GM12891 (cell line): ENCODE measurements at regions not wholly inside any gene's neighbourhood (a gene's known extent, or its start where the extent isn't known, plus 50 kb on each side); places are given as distances from the start of the nearest gene placed in this dataset.
"Not testable (repeated sequence)": the region's sequence is repeated elsewhere in the genome, so short reads cannot be mapped to it uniquely, and the experiment has no call there.

Experiments
- DNase-seq: peaks from one replicate; pipeline ENCODE4 v3.0.0; 2011; ENCODE audit warnings: low spot score; ENCODE audit not compliant: insufficient read length
- FAIRE-seq: peaks from 2 replicates; lab custom pipeline; 2011; peaks lifted over from hg19 to GRCh38; lab: Jason Lieb, UNC
- PAX5 ChIP-seq: IDR thresholded peaks from 2 replicates; pipeline ENCODE4 v1.6.1; 2011; ENCODE audit warnings: low read length, moderate library complexity, mild to moderate bottlenecking; ENCODE audit not compliant: insufficient read depth, severe bottlenecking
- POLR2A ChIP-seq: IDR thresholded peaks from 2 replicates; pipeline ENCODE4 v1.6.1; 2011; ENCODE audit warnings: low read depth, low read length, control low read depth
- POLR2AphosphoS5 ChIP-seq: IDR thresholded peaks from 2 replicates; pipeline ENCODE4 v1.6.1; 2011; ENCODE audit warnings: low read depth, low read length, control low read depth
- POU2F2 ChIP-seq: IDR thresholded peaks from 2 replicates; pipeline ENCODE4 v1.6.1; 2011; ENCODE audit warnings: low read depth, mild to moderate bottlenecking, control low read depth, low read length, moderate library complexity
- SPI1 ChIP-seq: IDR thresholded peaks from 2 replicates; pipeline ENCODE4 v1.6.1; 2011; ENCODE audit warnings: low read depth, low read length, control low read depth
- TAF1 ChIP-seq: IDR thresholded peaks from 2 replicates; pipeline ENCODE4 v1.6.1; 2011; ENCODE audit warnings: low read depth, low read length, control low read depth

DNA sequence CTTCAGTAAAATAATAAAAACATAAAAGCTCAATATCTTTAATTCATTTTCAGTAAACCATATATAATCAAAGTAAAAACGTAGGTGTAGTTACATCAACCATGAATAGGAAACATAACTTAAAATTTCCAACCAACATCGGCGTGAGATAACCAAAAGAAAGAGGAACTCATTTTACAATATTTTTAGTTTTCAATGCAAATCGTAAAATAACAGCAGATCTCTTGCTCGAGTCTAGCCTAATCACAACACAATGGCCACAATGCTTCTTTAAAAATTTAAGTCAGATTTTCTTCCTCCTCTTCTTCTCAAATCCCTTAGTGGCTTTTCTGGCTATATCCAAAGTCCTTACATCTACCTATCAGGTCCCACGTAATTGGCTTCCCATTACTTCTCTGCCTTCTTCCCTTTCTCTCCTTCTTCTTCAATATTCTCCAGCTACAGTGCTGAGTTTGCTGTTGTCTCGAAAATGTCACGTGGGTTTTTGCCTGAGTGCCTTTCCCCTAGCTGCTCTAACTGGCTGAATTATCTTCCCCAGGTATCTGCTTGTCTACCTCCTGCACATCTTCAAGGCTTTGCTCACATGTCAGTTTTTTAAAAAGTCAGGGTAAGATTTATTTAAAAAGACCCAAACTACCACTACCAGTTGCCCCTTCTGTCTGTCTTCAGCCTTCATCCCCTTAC is 90.9 kb upstream of the BANK1 start:
- no peak for DNase-seq
- TF ChIP-seq POLR2AphosphoS5: no peak
- no peak for TF ChIP-seq PAX5
- no peak for TF ChIP-seq POLR2A
- peak; percentile 55 for TF ChIP-seq SPI1
- no peak for TF ChIP-seq POU2F2
- TF ChIP-seq TAF1: no peak
- FAIRE-seq: no peak

DNA sequence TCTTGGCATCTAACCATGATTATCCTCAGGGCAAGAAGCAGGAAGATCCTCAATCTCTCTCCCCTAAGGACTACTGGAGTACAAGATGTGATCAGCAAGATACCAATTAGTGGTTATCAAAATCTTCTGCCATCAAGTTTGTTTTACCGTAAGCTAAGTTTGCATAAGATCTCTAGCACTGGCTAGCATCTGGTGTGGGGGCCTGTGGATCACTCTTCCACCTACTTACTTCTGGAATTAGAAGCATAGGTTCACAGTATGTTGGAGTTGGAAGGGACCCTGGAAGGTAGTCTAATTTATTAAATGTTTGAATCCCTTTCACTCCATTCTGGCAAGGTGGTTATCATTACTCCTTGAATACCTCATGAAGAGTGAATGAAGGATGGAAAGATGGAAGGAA is 93.3 kb upstream of the BANK1 start:
- TF ChIP-seq POU2F2: no peak
- TF ChIP-seq POLR2AphosphoS5: no peak
- TF ChIP-seq PAX5: no peak
- no peak for TF ChIP-seq POLR2A
- FAIRE-seq (peak; percentile 13), DNase-seq (no peak)

DNA sequence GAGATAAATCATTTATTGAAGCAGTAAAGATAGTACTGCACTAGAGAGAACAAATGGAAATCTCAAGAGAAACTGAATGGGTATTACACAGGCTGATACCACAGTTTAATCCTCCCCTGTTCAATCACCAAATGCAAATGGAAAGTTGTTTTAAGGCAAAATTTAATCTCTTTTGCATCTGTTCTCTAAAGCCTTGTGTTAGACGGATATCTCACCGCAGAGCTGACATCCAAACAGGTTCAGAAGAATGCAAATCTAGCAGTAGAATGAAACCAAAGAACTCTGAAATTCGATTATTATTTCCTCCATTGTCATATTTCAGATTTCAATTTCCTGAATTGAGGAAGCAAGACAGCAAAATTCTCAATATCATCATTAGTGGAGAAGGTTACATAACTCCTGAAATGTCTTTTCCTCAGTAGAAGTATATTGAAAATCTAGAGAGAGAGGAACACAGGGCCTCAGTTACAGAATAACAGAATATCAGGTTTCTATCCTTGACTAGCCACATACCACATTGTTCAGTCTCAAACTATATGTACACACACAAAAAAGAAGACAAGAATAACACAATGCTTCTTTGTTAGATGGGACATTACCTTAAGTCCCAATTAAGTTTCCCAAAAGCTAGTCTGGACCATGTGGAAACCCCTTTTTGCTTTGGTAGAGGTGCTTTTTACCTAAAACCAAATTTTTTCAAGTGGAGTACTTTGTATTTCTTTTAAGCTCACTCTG is 94.1 kb upstream of the BANK1 start:
- DNase-seq: no peak
- no peak for TF ChIP-seq PAX5
- no peak for TF ChIP-seq TAF1
- TF ChIP-seq POU2F2: no peak
- TF ChIP-seq POLR2AphosphoS5: no peak
- TF ChIP-seq POLR2A: no peak
- no peak for TF ChIP-seq SPI1
- no peak for FAIRE-seq

DNA sequence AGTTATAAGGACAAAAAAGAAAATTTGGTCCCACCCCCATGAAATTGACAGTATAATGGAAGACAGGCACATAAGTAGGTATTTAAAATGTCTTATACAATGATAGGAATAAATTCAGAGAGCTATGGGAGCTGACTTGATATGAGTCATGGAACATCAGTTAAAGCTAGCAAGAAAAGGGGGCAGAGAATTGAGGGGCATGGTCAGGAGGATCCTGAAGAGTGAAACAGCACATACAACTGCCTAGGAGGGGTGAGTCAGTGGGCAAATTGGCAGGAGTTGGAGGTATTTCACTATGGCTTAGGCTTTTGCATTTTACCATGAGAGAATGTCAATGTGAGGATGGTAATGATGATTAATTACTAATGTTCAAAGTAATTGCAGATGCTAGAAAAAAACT is 95.4 kb upstream of the BANK1 start:
- DNase-seq (no peak), FAIRE-seq (no peak)
- TF ChIP-seq POLR2AphosphoS5 (no peak), POLR2A (no peak), TAF1 (no peak), PAX5 (no peak), POU2F2 (no peak)

DNA sequence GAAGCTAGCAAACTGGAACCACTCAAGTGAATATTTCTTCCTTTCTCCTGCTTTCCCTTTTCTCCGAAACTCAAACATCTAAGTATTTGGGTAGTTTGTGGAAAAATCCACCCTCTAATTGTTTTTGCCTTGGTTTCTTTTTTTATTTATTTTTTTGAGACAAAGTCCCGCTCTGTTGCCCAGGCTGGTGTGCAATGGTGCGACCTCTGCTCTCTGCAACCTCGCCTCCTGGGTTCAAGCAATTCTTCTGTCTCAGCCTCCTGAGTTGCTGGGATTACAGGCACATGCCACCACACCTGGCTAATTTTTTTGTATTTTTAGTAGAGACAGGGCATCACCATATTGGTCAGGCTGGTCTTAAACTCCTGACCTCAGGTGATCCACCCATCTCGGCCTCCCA is 96.1 kb upstream of the BANK1 start:
- not testable (repeated sequence) for FAIRE-seq, DNase-seq

DNA sequence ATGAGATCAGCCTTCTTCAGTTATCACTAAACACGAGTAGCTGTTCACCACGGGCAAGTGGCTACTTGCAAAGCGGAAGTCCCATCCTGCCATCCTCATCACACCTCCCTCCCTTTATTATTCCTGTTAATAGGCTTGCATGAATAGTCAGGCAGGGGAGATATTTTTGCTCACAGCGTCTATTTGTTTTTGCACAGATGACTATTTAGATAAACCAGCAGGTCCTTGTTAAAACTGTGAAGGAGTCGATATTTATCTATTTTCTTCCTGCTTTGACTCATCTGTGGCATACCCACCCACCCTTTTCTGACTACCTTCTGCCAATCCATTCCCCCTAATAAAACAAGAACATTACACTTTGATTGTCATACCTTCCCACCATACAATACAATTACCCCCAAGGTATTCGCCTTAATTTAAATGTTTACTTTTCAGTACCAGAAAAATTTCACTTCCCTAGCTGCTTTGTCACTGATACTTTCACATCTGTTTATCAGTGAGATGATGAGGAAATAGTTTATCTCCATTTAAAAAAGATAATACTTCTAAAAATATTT is 96.6 kb upstream of the BANK1 start:
- peak; percentile 77 for FAIRE-seq

DNA sequence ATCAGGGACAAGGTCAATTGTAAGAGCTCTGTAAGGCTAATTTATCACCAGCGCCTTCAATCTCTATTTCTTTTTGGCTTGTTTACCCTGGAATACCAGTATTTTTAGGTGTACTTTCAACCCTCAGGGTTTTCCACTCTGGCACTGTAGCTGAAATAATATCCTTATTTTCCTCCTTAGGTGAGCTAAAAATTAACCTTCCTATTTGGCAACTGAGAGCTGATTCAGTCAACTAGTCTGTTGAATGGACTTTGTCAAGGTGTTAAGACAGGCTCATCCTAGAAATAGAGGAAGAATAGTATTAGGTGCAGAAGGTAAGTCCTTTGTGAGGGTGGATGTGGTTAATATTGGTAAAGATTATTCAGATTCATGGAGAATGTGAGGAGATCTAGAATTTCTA is 101.3 kb upstream of the BANK1 start:
- no peak for DNase-seq
- FAIRE-seq: no peak
- no peak for TF ChIP-seq SPI1
- TF ChIP-seq POLR2AphosphoS5: no peak
- TF ChIP-seq POU2F2: no peak
- no peak for TF ChIP-seq TAF1
- TF ChIP-seq POLR2A: no peak
- TF ChIP-seq PAX5: no peak

More for the DNA sequence above, 96.6 kb upstream of the BANK1 start:
- no peak for DNase-seq
- TF ChIP-seq TAF1: no peak
- no peak for TF ChIP-seq POU2F2
- TF ChIP-seq SPI1: peak; percentile 83
- TF ChIP-seq POLR2A: no peak
- no peak for TF ChIP-seq PAX5
- no peak for TF ChIP-seq POLR2AphosphoS5

DNA sequence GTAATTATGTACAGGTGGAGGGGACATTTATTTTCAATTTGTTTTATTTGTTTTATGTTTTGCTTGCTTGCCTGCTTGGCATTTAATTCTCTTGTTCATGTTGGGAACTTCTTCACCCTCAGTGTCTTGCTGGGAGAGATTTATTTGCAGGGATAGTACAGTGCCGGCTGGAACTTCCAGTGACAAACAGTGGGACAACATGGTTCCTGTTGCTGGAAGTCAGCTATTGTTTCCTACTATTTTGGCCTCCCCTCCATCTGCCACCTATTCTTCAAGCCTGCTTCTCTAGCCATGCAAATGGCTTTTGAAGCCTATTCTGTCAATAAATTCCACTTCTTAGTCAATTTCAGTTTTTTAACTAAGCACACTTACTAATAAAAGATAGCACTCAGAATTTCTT is 105.4 kb upstream of the BANK1 start:
- FAIRE-seq: no peak
- no peak for TF ChIP-seq POU2F2
- TF ChIP-seq POLR2AphosphoS5: no peak
- TF ChIP-seq SPI1: no peak
- no peak for TF ChIP-seq POLR2A
- TF ChIP-seq PAX5: no peak
- TF ChIP-seq TAF1: no peak
- DNase-seq: no peak

DNA sequence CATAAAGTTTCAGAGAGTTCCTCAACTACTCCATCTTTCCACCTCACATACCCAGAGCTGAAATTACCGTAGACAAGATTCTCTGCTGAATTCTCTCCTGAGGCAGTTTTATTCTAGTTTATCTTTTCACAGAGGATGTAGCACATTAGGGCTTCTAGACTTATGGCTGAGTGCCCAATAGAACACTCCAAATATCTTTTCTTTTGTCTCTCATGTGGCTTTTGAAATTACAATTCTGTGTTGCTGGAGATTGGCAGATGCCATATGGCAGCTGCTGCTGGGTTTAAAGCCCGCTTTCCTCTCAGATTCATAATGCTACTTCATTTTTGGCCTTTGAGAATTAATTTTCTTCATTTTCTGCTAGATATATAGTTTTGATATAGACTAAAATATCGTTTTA is 107.6 kb upstream of the BANK1 start:
- DNase-seq (no peak), FAIRE-seq (no peak)

DNA sequence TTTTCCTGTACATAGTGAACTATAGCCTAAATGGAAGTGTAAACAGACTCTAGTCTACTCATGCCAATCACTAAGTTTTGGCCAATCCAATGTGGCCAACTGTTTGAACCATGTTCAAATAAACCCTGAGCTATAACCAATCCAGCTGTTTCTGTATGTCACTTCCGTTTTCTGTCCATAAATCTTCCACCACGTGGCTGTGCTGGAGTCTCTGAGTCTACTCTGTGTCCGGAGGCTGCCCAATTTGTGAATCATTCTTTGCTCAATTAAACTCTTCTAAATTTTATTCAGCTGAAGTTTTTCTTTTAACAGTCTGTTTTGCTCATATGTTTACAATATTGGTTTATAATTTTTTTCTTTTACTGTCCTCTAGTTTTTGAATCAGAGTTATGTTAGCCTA is 112.3 kb upstream of the BANK1 start:
- no peak for FAIRE-seq
- TF ChIP-seq PAX5 (no peak), SPI1 (0 out of 2 replicates have a peak, but pooled peaks have one; percentile 3)
- no peak for DNase-seq

More for the DNA sequence above, 107.6 kb upstream of the BANK1 start:
- TF ChIP-seq POLR2A: no peak
- TF ChIP-seq POLR2AphosphoS5: no peak
- TF ChIP-seq POU2F2: no peak
- TF ChIP-seq PAX5: no peak
- no peak for TF ChIP-seq TAF1
- TF ChIP-seq SPI1: no peak
